Skeletal muscle tissue (tissue), 3 donors: ENCODE measurements at regions not wholly inside any gene's neighbourhood (a gene's known extent, or its start where the extent isn't known, plus 50 kb on each side); places are given as distances from the start of the nearest gene placed in this dataset.

Source experiments
- H3K27ac ChIP-seq: one replicate; pipeline ENCODE4 v1.7.0; 2013; ENCODE audit warnings: mild to moderate bottlenecking, low read depth, low read length, inconsistent platforms
- H3K27me3 ChIP-seq, 3 donors: one replicate each; pipeline ENCODE4 v1.7.0; 2013; ENCODE audit warnings: low read length in 3 of 3; ENCODE audit not compliant: control insufficient read depth in 3 of 3, insufficient read depth in 3 of 3
- H3K36me3 ChIP-seq, 3 donors: one replicate each; pipeline ENCODE4 v1.7.0; 2013; ENCODE audit warnings: low read length in 3 of 3; ENCODE audit not compliant: control insufficient read depth in 3 of 3, insufficient read depth in 3 of 3
- H3K4me1 ChIP-seq, 3 donors: one replicate each; pipeline ENCODE4 v1.7.0; 2013; ENCODE audit warnings: low read length in 3 of 3, mild to moderate bottlenecking in 3 of 3; ENCODE audit not compliant: control insufficient read depth in 3 of 3, insufficient read depth in 3 of 3
- H3K4me3 ChIP-seq, 3 donors: one replicate each; pipeline ENCODE4 v1.7.0; 2013; ENCODE audit warnings: low read length in 3 of 3
- H3K9ac ChIP-seq, 3 donors: one replicate each; pipeline ENCODE4 v1.7.0; 2013; ENCODE audit warnings: low read length in 3 of 3, mild to moderate bottlenecking in 3 of 3, moderate library complexity in 2 of 3, low read depth in 1 of 3
- H3K9me3 ChIP-seq, 3 donors: one replicate each; pipeline ENCODE4 v1.7.0; 2013; ENCODE audit warnings: low read length in 3 of 3; ENCODE audit not compliant: control insufficient read depth in 3 of 3
- donor health status: Osteomylitis.

- H3K27me3 ChIP-seq: no peaks in the 10 kb centered on the region
- H3K27ac ChIP-seq: peak overlapping the region; percentile 66
- no peak overlapping the region for H3K9ac ChIP-seq
- H3K4me3 ChIP-seq: no peak overlapping the region
- H3K4me1 ChIP-seq: peaks cover 4 to 15% (median 5%) of the 10 kb centered on the region in 3 donors
- no peaks in the 10 kb centered on the region for H3K9me3 ChIP-seq
- no peaks in the 10 kb centered on the region for H3K36me3 ChIP-seq
Measured at GRCh38 chr2:67259556-67260342, 137.4 kb upstream of the ETAA1 start.

GRCh38 chr2:67260343-67261277 lies 136.5 kb upstream of the ETAA1 start:
- Histone ChIP-seq H3K9me3 (no peaks in the 10 kb centered on the region), H3K9ac (peak overlapping the region in 1 of 3 donors; percentile 29), H3K36me3 (no peaks in the 10 kb centered on the region), H3K27me3 (no peaks in the 10 kb centered on the region), H3K27ac (peak overlapping the region; percentile 66), H3K4me1 (peaks cover 4 to 15% (median 5%) of the 10 kb centered on the region in 3 donors), H3K4me3 (peak overlapping the region in 1 of 3 donors; percentile 39)

GRCh38 chr2:67267241-67267640 lies 129.9 kb upstream of the ETAA1 start:
- no peaks in the 10 kb centered on the region for H3K9me3 ChIP-seq
- no peak overlapping the region for H3K27ac ChIP-seq
- no peaks in the 10 kb centered on the region for H3K27me3 ChIP-seq
- H3K4me1 ChIP-seq: no peaks in the 10 kb centered on the region
- no peak overlapping the region for H3K4me3 ChIP-seq
- H3K9ac ChIP-seq: no peak overlapping the region
- H3K36me3 ChIP-seq: no peaks in the 10 kb centered on the region

GRCh38 chr2:67268797-67269196 lies 128.3 kb upstream of the ETAA1 start:
- H3K9me3 ChIP-seq: no peaks in the 10 kb centered on the region
- H3K27ac ChIP-seq: no peak overlapping the region
- H3K4me1 ChIP-seq: no peaks in the 10 kb centered on the region
- no peaks in the 10 kb centered on the region for H3K27me3 ChIP-seq
- no peak overlapping the region for H3K4me3 ChIP-seq
- no peak overlapping the region for H3K9ac ChIP-seq
- no peaks in the 10 kb centered on the region for H3K36me3 ChIP-seq

GRCh38 chr2:67272195-67272594 lies 124.9 kb upstream of the ETAA1 start:
- Histone ChIP-seq H3K27ac (no peak overlapping the region), H3K4me1 (no peaks in the 10 kb centered on the region), H3K36me3 (no peaks in the 10 kb centered on the region), H3K27me3 (no peaks in the 10 kb centered on the region), H3K4me3 (no peak overlapping the region), H3K9me3 (no peaks in the 10 kb centered on the region), H3K9ac (no peak overlapping the region)

GRCh38 chr2:67277450-67277849 lies 119.7 kb upstream of the ETAA1 start:
- Histone ChIP-seq H3K9ac (no peak overlapping the region), H3K36me3 (no peaks in the 10 kb centered on the region), H3K4me3 (no peak overlapping the region), H3K27ac (no peak overlapping the region), H3K4me1 (no peaks in the 10 kb centered on the region), H3K9me3 (no peaks in the 10 kb centered on the region), H3K27me3 (no peaks in the 10 kb centered on the region)

GRCh38 chr2:67281101-67281500 lies 116.0 kb upstream of the ETAA1 start:
- Histone ChIP-seq H3K9ac (no peak overlapping the region), H3K9me3 (no peaks in the 10 kb centered on the region), H3K4me1 (no peaks in the 10 kb centered on the region), H3K27me3 (no peaks in the 10 kb centered on the region), H3K36me3 (no peaks in the 10 kb centered on the region), H3K27ac (no peak overlapping the region), H3K4me3 (no peak overlapping the region)

GRCh38 chr2:67283641-67284040 lies 113.5 kb upstream of the ETAA1 start:
- no peaks in the 10 kb centered on the region for H3K9me3 ChIP-seq
- no peaks in the 10 kb centered on the region for H3K36me3 ChIP-seq
- no peak overlapping the region for H3K9ac ChIP-seq
- H3K4me1 ChIP-seq: no peaks in the 10 kb centered on the region
- H3K27me3 ChIP-seq: no peaks in the 10 kb centered on the region
- H3K27ac ChIP-seq: no peak overlapping the region
- H3K4me3 ChIP-seq: no peak overlapping the region

GRCh38 chr2:67286981-67287759 lies 110.0 kb upstream of the ETAA1 start:
- no peak overlapping the region for H3K4me3 ChIP-seq

More at GRCh38 chr2:67286981-67287759, 110.0 kb upstream of the ETAA1 start:
- Histone ChIP-seq H3K36me3 (no peaks in the 10 kb centered on the region), H3K9me3 (no peaks in the 10 kb centered on the region), H3K4me1 (no peaks in the 10 kb centered on the region), H3K27ac (no peak overlapping the region), H3K27me3 (no peaks in the 10 kb centered on the region), H3K9ac (no peak overlapping the region)
